Endothelial cell of umbilical vein (primary cell): ENCODE measurements at regions not wholly inside any gene's neighbourhood (a gene's known extent, or its start where the extent isn't known, plus 50 kb on each side); places are given as distances from the start of the nearest gene placed in this dataset.

Experiments
- BruUV-seq: library from RNA; stranded (reverse); fragments of 400-500 nt; replicated peaks from 2 replicates; lab custom pipeline; 2021; lab: Mats Ljungman, UMichigan
- CTCF ChIA-PET: fragments of 300-600, 350-600 bp; sonication (Branson Sonifier 250); formaldehyde crosslinking; loops from one replicate; lab custom pipeline; 2021; ENCODE audit warnings: antibody characterized with exemption, inconsistent platforms; lab: Charles Lee
- POLR2A ChIA-PET: fragments of 300-600, 350-600 bp; sonication (Branson Sonifier 250); formaldehyde crosslinking; loops from one replicate; lab custom pipeline; 2021; ENCODE audit warnings: antibody characterized with exemption, inconsistent platforms; lab: Charles Lee
- DNase-seq: peaks from one replicate; pipeline ENCODE4 v3.0.0-alpha.2; 2011; ENCODE audit warnings: low read depth, low spot score
- FAIRE-seq: peaks from 2 replicates; lab custom pipeline; 2011; peaks lifted over from hg19 to GRCh38; lab: Jason Lieb, UNC
- H2AFZ ChIP-seq: 2 replicates; pipeline ENCODE4 v1.6.0; 2012; ENCODE audit warnings: low read depth, low read length, control low read depth, inconsistent platforms
- H3K27ac ChIP-seq: 2 replicates; pipeline ENCODE4 v1.5.1; 2011; ENCODE audit warnings: low read depth, mild to moderate bottlenecking, control low read depth, low read length, moderate library complexity; ENCODE audit not compliant: insufficient read depth
- H3K27me3 ChIP-seq, 2 experiments: 2 replicates each; pipeline versions ENCODE4 v1.6.0 to v1.6.1; 2011; ENCODE audit warnings: low read length in 2 of 2, mixed read lengths in 1 of 2; ENCODE audit not compliant: control insufficient read depth in 2 of 2, insufficient read depth in 2 of 2
- H3K36me3 ChIP-seq, 2 experiments: 2 replicates in 1 of 2; 3 replicates in 1 of 2; pipeline ENCODE4 v1.5.1; 2011; ENCODE audit warnings: low read length in 2 of 2, mild to moderate bottlenecking in 1 of 2, moderate library complexity in 1 of 2; ENCODE audit not compliant: control insufficient read depth in 2 of 2, insufficient read depth in 2 of 2; ENCODE audit errors: extremely low read depth in 1 of 2
- H3K4me1 ChIP-seq: 3 replicates; pipeline ENCODE4 v1.5.1; 2011; ENCODE audit warnings: mild to moderate bottlenecking, low read length; ENCODE audit not compliant: control insufficient read depth, insufficient read depth; ENCODE audit errors: extremely low read depth
- H3K4me2 ChIP-seq: 2 replicates; pipeline ENCODE4 v1.6.1; 2011; ENCODE audit warnings: low read length, control low read depth, mixed read lengths; ENCODE audit not compliant: insufficient read depth
- H3K4me3 ChIP-seq, 3 experiments: fragments of 200-600 bp in 1 of 3; sonication (generic), shearing (Covaris generic) in 1 of 3; replicated peaks in 1 of 3; 2 replicates each; pipeline ENCODE4 v1.5.1; 2011 to 2016; ENCODE audit warnings: control low read depth in 3 of 3, low read length in 3 of 3, mild to moderate bottlenecking in 2 of 3, inconsistent platforms in 1 of 3, low read depth in 1 of 3, moderate library complexity in 1 of 3; ENCODE audit not compliant: insufficient read depth in 1 of 3
- H3K79me2 ChIP-seq: 2 replicates; pipeline ENCODE4 v1.6.0; 2012; ENCODE audit warnings: low read length, inconsistent platforms; ENCODE audit not compliant: control insufficient read depth, insufficient read depth
- H3K9ac ChIP-seq: replicated peaks from 2 replicates; pipeline ENCODE3; 2011; ENCODE audit warnings: low read length, control low read depth; ENCODE audit not compliant: insufficient read depth; ENCODE audit errors: extremely low read depth
- H3K9me1 ChIP-seq: replicated peaks from 3 replicates; pipeline ENCODE4 v1.6.0; 2011; ENCODE audit warnings: mild to moderate bottlenecking, low read length; ENCODE audit not compliant: control insufficient read depth, insufficient read depth; ENCODE audit errors: extremely low read depth
- H3K9me3 ChIP-seq: replicated peaks from 2 replicates; pipeline ENCODE4 v1.5.1; 2012; ENCODE audit warnings: low read length, inconsistent platforms; ENCODE audit not compliant: control insufficient read depth, insufficient read depth
- H4K20me1 ChIP-seq: replicated peaks from 2 replicates; pipeline ENCODE3; 2011; ENCODE audit warnings: mild to moderate bottlenecking, low read length; ENCODE audit not compliant: control insufficient read depth, insufficient read depth; ENCODE audit errors: extremely low read depth
- CTCF ChIP-seq, 2 donors: IDR thresholded peaks; 1 replicate in 1 of 2; 2 replicates in 1 of 2; pipeline ENCODE4 v1.5.1; 2011; ENCODE audit warnings: low read length in 2 of 2, mild to moderate bottlenecking in 2 of 2, moderate library complexity in 2 of 2, control low read depth in 1 of 2, inconsistent platforms in 1 of 2, low read depth in 1 of 2; ENCODE audit not compliant: insufficient read depth in 1 of 2; ENCODE audit errors: extremely low read depth in 1 of 2
- EZH2 ChIP-seq: IDR thresholded peaks from 2 replicates; pipeline ENCODE4 v1.6.1; 2012; ENCODE audit warnings: borderline replicate concordance, low read depth, mild to moderate bottlenecking, moderate library complexity, low read length, inconsistent platforms; ENCODE audit not compliant: severe bottlenecking
- FOS ChIP-seq: IDR thresholded peaks from 2 replicates; pipeline ENCODE4 v1.6.1; 2011; ENCODE audit warnings: mild to moderate bottlenecking, low read length, moderate library complexity, borderline replicate concordance; ENCODE audit not compliant: insufficient read depth
- GATA2 ChIP-seq: IDR thresholded peaks from 2 replicates; pipeline ENCODE4 v1.7.0; 2011; ENCODE audit warnings: low read depth, mild to moderate bottlenecking, moderate library complexity, mixed read lengths, low read length; ENCODE audit not compliant: insufficient read length, insufficient read depth
- JUN ChIP-seq: IDR thresholded peaks from 2 replicates; pipeline ENCODE4 v1.6.1; 2011; ENCODE audit warnings: borderline replicate concordance, low read depth; ENCODE audit not compliant: insufficient read length, insufficient read depth
- MYC ChIP-seq: IDR thresholded peaks from one replicate; pipeline ENCODE4 v1.6.1; 2011; ENCODE audit warnings: mild to moderate bottlenecking, low read depth, low read length
- POLR2A ChIP-seq: IDR thresholded peaks from 2 replicates; pipeline ENCODE4 v1.6.1; 2012; ENCODE audit warnings: low read depth, mild to moderate bottlenecking, control low read depth, low read length
- POLR2AphosphoS5 ChIP-seq: IDR thresholded peaks from 2 replicates; pipeline ENCODE4 v1.6.1; 2012; ENCODE audit warnings: low read depth, mild to moderate bottlenecking, control low read depth, low read length, moderate library complexity; ENCODE audit not compliant: insufficient read depth
- dilution Hi-C: fragments of 300-500 bp; cut with MboI; formaldehyde crosslinking; loops from one replicate; pipeline ENCODE4 v1.15.0; 2019; ENCODE audit warnings: low sequenced_read_pairs; ENCODE audit not compliant: extremely low pct_ligation_motif_present
- intact Hi-C: fragments of 100-400 bp; cut with micrococcal nuclease; formaldehyde crosslinking; loops from one replicate; pipeline ENCODE4 v1.10.0; 2022

- intact Hi-C loops (no loop called here), dilution Hi-C loops (no loop called here)
- Histone ChIP-seq H3K79me2 (no peaks in the 10 kb centered on the region), H3K27me3 (no peaks in the 10 kb centered on the region), H3K36me3 (no peaks in the 10 kb centered on the region), H3K9me1 (no peaks in the 10 kb centered on the region), H3K9me3 (peaks cover 2% of the 10 kb centered on the region), H3K27ac (no peak overlapping the region), H4K20me1 (no peaks in the 10 kb centered on the region), H3K9ac (no peak overlapping the region), H2AFZ (no peak overlapping the region), H3K4me1 (no peaks in the 10 kb centered on the region), H3K4me3 (no peak overlapping the region), H3K4me2 (no peak overlapping the region)
- no peak for FAIRE-seq
- TF ChIP-seq GATA2 (no peak), MYC (no peak), POLR2AphosphoS5 (no peak), CTCF (IDR thresholded peaks at IDR 0.05; ENCODE audit: extremely low read depth in 1 of 2, insufficient read depth in 1 of 2, low read depth in 1 of 2, low read length in 2 of 2) (peak in 1 of 2 donors; percentile 21), EZH2 (no peak)
- no TSS peak for BruUV-seq
- peak; percentile 57 for DNase-seq
- ChIA-PET CTCF (no interaction called here), POLR2A (no interaction called here)
Measured at GRCh38 chr11:111069066-111069465, 176.5 kb upstream of the POU2AF2 start.

GRCh38 chr11:111067994-111068393, 177.5 kb upstream of the POU2AF2 start:
- ChIA-PET CTCF (no interaction called here), POLR2A (no interaction called here)
- Histone ChIP-seq H3K27me3 (no peaks in the 10 kb centered on the region), H3K4me1 (no peaks in the 10 kb centered on the region), H3K4me2 (no peak overlapping the region), H3K27ac (no peak overlapping the region), H4K20me1 (no peaks in the 10 kb centered on the region), H3K9ac (no peak overlapping the region), H3K9me1 (no peaks in the 10 kb centered on the region), H3K36me3 (no peaks in the 10 kb centered on the region), H3K79me2 (no peaks in the 10 kb centered on the region), H2AFZ (no peak overlapping the region), H3K4me3 (no peak overlapping the region), H3K9me3 (peaks cover 2% of the 10 kb centered on the region)
- intact Hi-C loops (no loop called here), dilution Hi-C loops (no loop called here)
- DNase-seq: no peak
- no peak for FAIRE-seq
- no peak for TF ChIP-seq MYC
- no peak for TF ChIP-seq EZH2
- TF ChIP-seq JUN: no peak
- no peak for TF ChIP-seq POLR2A
- no peak for TF ChIP-seq CTCF (IDR thresholded peaks at IDR 0.05; ENCODE audit: extremely low read depth in 1 of 2, insufficient read depth in 1 of 2, low read depth in 1 of 2, low read length in 2 of 2)
- no peak for TF ChIP-seq GATA2
- TF ChIP-seq FOS: no peak
- BruUV-seq: no TSS peak
